Umbilical cord (tissue), 1 donor: ENCODE measurements at regions not wholly inside any gene's neighbourhood (a gene's known extent, or its start where the extent isn't known, plus 50 kb on each side); places are given as distances from the start of the nearest gene placed in this dataset.
A peak's percentile ranks its signal among the peaks of the same experiment; 100 is the strongest.

ENCODE experiments used
- DNase-seq: peaks from one replicate; pipeline ENCODE4 v3.0.0-alpha.2; 2015; ENCODE audit warnings: low spot score

DNA sequence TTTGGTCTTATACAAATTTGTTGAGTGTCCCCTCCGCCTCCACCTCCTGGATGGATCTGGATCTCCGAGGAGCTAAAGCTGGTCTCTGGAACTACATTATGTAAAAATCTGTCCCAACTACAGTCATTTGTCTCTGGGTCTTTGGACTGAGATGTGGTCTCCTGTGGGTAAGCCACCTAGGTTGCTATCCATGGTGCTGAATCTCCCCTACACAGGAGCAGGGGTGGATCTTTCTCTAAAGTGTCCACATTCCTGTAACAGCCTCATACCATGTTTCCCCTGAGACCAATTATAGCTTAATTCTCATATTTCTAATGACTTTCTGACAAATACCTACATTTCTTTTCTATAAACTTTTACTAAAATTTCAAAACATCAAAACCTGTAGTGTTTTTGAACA, 625.8 kb downstream of the TAFA4 start:
- peak; percentile 22 for DNase-seq

DNA sequence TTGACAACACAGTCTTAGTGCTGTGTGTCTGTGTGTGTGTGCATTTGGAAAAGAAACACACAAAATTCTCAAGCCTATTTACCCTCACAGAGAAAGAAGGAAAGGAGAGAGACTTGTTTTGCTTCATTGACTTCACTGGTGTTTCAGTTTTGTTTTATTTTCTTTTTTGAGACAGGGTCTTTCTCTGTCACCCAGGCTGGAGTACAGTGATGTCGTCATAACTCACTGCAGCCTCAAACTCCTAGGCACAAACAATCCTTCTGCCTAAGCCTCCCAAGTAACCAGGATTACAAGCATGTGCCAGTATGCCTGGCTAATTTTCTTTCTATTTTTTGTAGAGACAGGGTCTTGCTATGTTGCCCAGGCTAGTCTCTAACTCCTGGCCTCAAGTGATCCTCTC, 636.9 kb downstream of the TAFA4 start:
- no peak for DNase-seq

DNA sequence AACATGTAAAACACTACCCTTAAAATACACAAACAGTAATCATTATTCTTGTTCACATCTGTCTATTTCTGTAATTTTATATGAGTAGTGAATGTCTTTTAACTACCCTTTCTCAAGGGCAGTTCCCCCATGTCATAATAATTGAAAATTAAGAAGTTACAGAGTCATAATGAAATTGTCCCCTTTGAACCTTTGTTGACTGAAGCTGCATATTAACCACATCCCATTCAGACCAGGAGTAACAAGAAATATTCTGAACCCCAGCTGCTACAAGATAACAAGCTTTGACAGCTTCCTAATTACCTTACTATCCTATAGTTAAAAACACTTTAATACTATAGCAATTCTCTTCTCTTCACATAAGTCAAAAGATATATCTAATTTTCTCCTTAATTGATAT, 635.9 kb upstream of the SUCLG2 start:
- DNase-seq = no peak

DNA sequence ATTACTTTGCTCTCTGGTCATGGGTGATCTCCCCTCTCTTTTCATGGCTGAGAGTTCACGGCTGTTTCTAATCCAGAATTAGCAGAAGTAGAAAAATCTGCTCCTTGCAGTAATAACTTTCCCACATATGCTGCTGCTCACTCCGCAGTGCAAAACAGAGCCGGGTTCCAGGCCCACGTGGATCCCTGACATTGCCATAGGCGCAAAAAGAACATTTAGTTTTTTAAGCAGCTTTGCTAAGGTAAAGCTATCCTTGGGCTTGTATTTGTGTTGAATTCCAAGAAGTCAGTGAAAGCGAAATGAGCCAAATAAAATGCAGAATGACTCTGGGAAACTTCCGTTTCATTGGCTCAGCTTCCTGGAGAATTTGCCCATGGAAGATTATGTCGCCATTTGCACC, 633.7 kb upstream of the SUCLG2 start:
- no peak for DNase-seq

DNA sequence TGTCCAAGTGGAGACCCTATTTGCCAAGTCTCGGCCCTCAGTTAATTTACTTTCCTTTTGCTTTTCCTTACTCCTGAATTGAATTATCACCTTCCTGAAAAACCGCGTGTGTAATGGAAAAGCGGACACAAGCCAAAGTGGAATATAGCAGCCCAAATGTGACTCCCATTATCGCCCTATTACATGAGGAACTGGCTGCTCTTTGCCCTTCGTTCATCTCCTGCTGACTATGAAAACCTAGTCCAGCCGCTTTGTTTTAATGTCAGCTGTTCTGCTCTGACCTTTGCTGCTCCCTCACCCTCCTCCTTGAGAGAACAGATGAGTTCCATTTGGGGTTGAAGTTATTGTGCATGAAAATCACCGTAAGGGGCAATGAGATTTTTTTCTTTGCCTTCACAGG, 632.7 kb upstream of the SUCLG2 start:
- no peak for DNase-seq

DNA sequence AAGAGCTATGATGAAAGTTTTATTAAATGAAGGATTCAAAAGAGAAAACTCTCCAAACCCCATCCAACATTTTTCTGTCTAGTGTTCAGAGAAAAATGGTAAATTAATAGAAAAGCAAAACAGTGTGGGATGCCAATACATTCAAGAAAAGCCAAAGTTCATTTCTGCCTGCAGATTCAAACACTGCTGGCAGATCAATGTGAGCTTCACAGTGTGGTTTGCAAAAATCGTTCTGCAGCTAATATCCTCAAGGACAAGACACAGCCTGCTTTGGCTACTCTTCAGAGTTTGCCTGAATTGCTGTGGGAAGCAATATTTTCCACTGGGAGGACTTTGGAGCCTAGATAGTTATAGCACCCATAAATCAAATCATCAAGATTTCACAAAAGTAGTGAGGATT, 619.9 kb upstream of the SUCLG2 start:
- DNase-seq = peak; percentile 3

DNA sequence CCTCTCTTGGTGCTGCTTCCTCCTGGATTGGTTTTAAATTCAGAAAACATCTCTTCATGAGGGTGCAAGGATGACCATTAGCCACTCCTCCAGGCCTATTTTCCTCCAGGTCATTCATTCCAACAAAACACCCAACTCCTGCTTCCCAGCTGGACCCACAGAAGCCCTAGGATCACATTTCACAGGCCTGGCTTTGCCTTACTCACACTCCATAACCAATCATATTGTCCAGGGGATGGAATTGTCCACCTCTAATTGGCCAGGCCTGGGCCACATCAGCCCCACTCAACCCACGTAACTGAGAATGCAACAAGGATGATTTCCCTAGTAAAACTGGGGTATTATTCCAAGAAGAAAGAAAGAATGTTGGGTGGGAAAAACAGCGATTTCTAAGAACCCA, 616.7 kb upstream of the SUCLG2 start:
- DNase-seq = no peak

DNA sequence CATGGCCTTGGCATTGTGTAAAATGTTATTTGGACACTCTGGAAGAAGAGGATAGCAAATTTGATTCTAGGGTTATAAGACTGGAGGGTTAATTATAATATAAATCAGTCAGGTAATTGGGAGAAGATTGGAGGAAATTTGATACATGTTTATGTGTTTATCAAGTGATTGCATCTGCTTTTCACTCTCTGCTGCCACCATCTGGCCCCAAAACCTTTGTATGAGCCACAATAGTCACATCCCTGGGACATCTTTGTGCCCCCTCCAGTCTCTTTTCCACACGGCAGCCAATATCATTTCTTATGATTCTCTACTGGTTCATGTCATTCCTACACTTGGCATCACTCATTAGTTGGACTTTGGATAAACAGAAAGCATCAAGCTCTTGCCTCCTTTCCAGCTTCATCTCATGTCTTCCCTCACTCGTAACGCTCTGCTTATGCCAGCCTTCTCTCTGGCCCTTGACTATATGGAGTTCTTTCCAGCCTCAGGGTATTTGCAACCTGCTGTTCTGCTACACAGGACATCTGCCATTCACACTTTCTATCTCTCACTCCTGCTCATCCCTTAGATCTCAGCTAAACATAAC, 602.3 kb upstream of the SUCLG2 start:
- DNase-seq = no peak

DNA sequence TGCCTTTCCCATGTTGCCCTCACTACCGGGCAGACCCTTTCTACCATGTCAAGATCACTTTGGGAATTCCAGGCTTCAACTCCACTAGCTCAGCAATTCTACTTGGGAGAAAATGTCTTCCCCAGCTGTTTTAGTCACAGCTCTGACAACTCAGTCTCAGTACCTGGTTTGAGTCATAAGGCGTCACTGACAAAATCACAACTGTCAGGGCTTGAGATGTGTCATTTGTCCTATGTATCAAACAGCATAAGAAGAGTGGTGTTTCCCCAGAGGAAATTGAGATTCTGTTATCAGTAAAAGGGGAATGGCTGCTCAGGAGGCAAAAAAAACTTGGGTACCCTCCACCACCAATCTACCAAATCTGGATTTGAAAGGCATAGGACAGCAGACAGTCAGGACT, 594.9 kb upstream of the SUCLG2 start:
- DNase-seq = no peak

DNA sequence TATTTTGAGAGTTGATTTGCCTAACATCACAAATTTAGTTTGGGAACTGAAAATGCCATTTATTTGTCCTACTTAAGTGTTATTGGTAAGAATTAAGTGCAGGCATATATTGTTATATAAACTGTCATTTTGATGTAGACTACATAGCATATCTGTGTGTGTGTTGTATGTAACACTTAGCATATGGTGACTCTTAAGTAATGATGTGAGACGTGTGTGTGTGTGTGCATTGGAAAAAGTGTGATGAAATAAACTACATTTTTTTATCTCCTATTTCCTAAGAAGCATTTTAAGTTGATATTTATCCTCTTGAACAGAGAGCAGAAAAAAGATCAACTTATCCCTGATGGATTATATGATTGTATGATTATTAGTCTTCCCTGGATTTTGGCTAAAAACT, 588.2 kb upstream of the SUCLG2 start:
- DNase-seq = no peak

DNA sequence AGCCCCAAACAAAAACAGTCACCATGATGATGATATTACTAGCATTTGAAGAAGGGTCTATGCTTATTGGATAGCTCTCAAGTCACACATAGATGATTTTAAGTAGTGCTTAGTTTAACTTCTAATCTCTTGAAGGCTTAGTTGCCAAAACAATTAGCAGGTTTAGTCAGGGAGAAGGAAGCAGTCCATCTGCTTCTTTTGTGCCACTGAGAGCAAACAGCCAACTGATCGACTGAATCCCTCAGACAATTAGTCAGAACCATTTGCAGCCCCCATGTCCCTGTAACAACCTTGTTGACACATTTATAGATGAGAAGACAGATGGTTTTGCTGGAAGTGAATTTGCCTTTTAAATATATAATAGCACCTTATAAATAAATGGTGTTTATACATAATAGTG, 585.1 kb upstream of the SUCLG2 start:
- DNase-seq = no peak

DNA sequence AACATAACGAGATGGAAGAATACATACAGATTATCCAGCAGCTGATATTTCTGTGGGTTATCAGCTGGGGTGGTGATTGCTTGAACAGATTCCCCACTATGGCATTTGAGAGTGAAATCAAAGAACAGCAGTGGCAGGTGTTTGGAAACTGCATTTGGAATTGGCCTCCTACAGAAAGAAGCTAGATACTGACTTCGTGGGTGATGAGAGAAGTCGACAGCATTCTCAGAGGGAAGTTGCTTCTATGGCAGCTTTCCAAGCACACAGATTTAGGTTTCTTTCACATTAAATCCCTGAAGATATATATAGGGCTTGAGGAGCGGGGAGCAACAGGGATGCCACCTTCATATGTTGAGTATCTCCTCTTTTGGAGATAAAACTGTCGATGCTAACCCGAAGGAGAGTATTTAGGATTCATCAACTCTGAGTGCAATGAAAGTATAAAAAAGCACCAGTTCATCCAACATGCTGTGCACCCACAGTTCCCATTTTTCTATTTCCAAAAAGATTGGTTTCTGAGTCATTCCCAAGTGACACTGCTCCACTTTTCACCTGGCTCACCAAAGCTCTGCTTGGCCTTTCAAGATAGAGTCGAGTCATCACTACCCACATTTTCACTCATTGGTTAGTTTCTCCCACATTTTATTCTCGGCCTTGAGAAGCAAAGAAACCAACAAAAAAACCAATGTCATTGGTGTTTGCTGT, 579.8 kb upstream of the SUCLG2 start:
- DNase-seq = no peak

DNA sequence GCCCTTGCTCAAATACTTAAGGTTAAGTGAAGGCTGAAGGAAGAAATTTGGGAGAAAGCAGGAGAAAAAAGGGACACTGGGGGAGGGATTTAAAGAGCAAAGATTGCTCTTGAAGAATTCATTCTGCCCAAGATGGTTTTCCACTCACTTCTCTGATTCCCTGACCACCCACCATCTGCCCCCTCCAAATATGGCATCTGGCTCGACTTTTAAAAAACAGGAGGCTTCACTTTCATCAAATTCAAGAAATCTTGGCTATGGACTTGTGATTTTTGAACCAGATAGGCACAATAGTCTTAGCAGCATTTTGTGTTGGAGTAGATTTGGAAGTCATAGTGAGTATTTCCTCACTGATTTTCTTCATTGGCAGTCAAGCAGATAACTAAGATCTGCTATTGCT, 574.4 kb upstream of the SUCLG2 start:
- no peak for DNase-seq

DNA sequence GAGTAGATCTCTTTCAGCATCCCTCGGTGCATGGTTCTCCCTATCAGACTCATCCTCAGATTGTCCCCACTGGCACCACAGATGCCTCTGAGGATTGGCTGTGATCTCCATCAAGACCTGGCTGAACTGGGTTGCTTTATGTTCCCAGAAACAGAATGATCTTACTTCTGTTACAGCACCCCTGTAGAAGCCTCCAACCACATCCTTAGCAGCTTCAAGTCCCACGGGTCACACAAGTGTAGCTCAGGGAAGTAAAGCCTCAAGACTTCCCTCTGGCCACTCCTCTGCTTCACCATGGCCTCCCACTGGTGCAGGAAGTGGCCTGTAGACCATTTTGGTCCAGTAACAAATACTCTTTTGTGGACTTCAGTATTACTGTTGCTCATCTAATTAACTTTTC, 566.4 kb upstream of the SUCLG2 start:
- DNase-seq = no peak

DNA sequence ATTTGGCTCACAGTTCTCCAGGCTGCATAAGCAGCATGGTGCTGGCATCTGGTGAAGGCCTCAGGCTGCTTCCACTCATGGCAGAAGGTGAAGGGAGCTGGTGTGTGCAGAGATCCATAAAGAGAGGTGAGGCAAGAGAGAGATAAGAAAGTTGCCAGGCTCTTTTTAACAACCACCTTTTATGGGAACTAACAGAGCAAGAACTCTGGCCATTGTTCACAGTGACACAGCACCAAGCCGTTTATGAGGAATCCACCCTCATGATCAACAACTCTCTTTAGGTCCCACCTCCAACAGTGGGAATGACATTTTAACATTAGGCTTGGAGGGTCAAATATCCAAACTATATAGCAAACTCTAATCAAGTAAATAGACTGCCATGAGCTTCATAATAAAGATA, 557.2 kb upstream of the SUCLG2 start:
- DNase-seq = no peak

DNA sequence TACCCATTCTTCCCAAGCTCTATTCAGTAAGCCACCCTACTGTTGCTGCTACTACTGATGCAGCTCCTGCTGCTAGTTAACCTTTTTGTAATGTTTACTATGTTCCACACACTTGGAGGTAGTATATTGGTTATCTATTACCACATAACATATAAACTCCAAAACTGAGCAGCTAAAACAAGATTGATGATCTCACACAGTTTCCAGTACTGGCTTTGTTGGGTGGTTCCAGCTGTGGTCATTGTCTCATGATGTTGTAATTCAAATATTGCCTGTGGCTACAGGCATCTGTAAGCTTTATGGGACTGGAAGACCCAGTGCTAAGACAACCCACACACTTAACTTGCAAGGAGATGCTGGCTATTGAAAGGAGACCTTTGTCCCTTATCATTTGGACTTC, 556.2 kb upstream of the SUCLG2 start:
- DNase-seq = no peak

DNA sequence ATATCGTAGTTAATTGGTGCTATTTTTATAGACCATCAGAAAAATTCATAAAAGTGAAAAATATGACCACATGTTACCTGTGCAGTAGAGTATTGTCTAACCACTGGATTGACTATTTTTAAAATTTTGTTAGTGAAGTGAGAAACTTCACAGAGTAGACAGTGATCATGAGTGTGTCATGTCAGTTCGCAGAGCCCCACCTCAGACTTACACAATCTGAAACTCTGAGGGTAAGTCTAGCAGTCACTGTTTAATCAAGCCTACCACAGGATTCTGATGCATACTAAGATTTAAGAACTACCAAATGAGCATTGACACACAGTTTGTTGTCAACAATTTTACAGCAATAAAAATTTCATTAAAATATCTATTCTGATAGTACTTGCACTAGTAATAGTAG, 552.9 kb upstream of the SUCLG2 start:
- DNase-seq = no peak

DNA sequence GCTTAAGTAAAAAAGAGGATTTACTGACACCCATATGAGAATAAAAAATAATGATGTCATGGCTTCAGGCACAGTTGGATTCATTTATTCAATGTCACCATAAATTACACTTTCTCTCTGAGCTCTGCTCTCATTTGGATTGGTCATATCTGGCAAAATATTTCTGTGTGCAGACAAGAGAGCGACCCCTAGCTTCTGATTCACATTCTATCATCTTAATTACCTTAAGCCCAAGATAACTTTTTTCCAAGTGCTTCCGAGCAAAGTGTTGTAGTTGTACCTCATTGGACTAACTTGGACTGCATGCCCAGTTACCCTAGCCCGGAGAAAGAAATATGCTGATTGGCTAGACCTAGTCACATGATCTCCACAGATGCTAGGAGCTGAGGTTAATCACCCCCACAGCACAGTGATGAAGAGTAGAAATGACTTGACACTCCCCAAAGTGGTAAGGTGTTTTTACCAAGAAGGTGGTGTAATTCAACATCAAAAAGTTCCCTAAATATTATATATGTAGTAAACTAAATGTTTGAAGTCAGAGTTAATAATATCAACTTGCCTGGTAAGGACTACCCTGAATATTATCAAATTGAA, 552.2 kb upstream of the SUCLG2 start:
- DNase-seq = no peak

DNA sequence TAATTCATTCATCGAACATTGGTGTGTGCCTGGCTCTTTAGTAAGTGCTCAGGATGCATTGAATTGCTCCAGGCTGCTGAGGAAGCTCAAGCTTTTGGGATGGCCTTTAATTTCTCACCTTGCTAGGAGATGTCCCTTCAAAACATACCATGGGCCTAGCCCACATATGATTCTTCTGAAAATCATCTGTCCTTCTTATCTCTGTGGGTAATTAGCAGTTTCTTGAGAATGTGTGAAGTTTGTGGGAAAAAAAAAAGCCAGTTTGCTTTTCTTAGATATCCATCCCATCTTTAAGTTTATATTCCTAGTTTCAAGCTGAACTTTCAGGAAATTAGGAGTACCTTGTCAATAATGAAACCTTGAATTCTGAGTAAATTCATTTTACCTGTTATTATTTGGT, 532.3 kb upstream of the SUCLG2 start:
- DNase-seq = no peak

DNA sequence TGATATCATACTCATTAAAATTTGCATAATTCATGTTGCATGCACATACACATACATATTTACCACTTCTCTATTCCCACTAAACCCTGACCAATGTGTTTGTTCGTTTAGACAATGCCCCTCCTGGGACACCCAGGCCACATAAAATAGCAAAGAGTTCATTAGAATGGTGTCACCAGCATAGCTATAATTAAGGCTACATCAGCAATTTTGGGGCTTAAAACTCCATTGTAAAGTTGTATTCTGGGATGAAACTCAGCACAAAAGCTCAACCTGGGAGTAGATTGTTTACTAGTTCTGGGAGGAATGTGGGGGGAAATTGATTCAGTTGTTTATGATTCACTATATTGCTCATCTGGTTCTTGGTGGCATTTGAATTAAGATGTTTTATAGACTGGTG, 522.2 kb upstream of the SUCLG2 start:
- DNase-seq = no peak

DNA sequence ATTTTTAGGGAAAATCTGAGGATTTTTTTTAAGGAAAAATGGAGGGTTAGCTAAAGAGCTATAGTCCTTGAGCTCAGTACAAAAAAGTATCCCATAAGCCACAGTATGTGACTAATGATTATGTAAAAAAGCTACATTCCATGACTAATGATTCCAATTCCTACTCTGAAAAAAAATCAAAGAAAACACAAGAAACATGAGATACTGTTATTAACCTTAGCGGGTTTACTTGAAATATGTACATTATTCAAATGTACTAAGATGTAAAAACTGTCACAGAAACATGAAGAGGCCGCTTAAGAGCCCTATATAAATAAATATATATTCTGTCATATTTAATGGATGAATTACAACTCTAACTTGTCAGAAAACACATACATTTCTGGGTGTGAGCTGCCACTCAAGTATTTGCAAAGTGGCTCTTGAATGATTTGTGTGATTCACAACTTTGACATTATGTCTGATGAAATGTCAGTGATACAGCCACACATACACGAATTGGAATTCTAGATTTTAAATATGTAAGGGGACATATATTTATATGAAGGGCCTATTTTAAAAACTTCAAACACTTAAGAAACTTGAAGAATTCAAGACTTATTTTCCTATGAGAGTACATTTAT, 518.7 kb upstream of the SUCLG2 start:
- DNase-seq = no peak

DNA sequence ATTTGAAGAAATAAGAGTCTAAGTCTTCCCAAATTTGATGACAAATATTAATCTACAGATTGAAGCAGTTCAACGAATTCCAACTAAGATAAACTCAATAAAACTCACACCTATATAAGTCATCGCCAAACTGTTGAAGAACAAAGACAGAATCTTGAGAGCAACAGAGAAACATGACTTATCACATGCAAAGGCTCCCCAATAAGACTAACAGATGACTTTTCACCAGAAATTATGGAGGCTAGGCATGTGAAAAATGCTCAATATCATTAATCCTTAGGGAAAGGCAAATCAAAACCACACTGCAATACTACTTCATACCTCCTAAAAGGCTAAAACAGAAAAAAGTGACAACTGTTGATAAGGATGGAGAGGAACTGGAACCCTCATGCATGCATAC, 517.6 kb upstream of the SUCLG2 start:
- no peak for DNase-seq

DNA sequence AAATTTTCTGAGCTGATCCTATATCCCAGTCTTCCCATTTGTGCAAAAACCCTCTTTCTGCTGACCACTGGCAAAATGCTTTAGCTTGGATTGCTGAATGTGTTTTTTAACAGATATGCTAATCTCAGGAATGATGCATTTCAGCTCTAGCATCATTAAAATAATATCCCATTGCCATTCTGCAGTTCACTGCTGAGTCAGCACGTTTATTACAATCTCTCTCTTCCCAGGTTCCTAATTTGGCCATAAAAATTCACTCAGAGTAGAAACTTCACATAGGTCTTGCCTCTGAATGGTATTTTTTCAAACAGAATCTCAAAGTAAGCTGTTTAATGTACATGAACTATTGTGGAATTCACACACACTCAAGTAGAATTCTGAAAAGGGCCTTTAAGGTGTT, 509.6 kb upstream of the SUCLG2 start:
- peak; percentile 19 for DNase-seq
